ENCODE measurements at regions not wholly inside any gene's neighbourhood (a gene's known extent, or its start where the extent isn't known, plus 50 kb on each side); places are given as distances from the start of the nearest gene placed in this dataset.

DNA sequence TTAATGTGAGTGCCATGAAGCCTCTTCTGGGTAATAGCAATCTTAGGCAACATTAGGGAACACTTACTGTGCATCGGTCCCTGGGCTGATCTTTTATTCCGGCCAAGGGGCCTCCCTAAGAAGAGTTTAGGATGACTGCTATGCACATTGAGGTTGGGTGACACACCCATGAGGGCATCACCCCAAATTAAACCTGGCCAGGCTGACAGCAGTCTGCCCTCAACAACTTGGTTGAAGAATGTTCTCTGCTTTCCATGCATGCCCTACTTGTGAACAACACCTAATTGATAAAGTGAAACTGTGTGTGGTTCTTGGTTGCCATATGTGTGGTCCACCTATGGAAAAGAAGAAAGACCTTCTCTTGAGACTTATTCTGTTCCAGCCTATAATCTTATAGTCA, 1098.0 kb downstream of the BCL11B start:
- DNase-seq = no peak

DNA sequence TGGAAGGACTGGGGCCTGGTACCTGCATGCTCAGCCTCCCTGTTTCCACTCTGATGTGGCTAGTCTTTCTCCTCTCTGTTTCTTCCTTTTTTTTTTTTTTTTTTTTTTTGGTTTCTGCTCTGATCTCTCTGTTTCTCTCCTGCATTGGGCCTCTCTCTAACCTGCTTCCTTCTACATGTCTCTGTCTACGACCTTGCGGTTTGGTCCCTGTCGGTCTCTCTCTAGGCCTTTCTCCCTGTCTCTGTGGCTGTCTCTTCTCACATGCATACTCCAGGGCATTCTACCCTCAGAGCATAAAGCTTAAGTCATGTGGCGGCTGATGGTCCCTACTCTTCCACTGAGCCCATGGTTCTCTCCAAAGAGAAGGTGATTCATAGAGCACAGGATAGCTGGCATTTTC, 1096.6 kb downstream of the BCL11B start:
- DNase-seq = no peak

DNA sequence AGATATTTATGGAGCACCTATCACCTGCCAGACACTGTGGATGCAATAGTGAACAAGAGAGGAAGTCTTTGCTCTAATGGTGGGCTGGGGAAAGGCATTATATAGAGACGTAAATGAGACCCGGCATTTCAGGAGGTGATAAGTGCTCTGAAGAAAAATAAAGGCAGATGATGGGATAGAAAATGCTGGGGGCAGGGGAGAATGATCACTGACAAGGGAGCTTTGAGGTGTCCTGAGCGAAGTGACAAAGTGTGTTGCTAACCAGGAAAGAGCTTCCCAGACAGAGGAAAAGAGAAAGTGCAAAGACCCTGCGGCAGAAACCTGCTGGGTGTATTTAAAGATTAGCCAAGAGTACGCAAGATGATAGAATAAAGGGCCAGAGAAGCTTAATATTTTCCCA, 1096.1 kb downstream of the BCL11B start:
- no peak for DNase-seq

DNA sequence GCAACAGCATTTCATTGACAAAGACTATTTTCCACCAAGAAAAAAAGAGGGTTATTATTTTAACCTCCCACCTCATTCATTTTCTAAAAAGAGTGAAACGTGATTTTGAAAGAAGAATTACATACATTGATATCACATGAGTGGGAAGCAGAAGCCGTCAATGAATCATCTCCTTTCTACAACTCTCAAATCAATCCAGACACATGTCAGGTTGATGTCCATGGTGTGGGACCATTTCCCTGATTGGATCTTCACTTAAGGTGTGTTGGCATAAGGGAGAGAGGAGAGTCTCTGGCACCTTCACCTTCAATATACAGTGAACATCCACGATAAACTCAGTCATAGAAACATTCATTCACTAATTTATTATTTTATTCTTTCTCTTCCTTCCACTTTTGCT, 1095.1 kb downstream of the BCL11B start:
- no peak for DNase-seq

DNA sequence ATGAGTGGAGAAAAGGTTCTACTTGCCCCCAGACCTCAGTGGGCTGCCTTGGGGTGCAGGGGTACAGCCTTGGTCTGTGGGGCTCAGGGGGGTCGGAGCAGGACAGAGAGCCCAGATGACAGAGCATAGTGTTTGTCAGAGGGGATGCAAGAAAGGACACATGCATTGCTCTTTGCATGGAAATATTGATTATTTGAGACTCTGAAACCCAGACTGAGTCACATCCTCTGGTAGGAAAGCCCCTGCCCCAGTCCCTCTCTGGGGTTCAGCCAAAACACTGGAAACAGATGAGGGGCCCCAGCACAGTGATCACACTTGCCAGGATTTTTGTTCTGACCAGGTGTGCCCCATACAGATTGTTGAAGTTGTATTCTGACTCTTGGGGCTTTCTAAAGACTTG, 1094.4 kb downstream of the BCL11B start:
- no peak for DNase-seq

DNA sequence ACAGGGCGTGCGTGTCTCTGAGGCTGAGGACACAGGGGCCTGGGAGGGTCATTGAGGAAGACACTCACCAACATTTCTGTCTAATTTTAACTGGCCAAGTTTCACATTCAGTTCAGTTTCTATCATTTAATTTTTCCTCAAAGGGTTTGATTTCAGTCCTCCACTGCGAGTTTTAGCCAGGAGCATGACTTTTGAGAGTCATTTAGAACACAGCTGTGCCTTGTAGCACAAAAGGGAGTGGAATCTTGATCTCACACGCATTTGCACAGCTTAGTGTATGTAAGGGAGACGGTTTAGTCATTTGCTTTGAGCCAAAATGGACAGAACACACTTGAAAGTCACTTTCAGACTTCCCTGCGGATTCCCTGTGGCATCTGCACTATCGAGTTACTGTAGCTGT, 1090.8 kb downstream of the BCL11B start:
- no peak for DNase-seq

DNA sequence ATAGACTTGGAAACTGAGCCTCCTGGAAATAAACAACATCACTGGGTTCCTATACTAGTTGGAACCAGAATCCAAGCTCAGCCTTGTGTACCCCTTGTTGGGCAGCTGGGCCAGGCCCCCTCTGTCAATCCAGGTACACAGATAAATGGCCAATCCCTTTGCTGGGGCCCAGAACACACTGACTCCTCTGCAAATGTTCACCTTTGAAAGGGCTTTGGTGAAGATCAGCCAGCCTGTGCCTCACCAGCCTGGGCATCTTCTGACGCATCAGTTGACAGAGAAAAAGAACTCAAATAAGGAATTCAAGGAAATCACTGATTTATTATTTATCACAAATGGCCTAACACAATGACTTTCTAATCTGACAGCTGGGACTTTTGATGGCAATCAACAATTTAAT, 1090.2 kb downstream of the BCL11B start:
- no peak for DNase-seq

DNA sequence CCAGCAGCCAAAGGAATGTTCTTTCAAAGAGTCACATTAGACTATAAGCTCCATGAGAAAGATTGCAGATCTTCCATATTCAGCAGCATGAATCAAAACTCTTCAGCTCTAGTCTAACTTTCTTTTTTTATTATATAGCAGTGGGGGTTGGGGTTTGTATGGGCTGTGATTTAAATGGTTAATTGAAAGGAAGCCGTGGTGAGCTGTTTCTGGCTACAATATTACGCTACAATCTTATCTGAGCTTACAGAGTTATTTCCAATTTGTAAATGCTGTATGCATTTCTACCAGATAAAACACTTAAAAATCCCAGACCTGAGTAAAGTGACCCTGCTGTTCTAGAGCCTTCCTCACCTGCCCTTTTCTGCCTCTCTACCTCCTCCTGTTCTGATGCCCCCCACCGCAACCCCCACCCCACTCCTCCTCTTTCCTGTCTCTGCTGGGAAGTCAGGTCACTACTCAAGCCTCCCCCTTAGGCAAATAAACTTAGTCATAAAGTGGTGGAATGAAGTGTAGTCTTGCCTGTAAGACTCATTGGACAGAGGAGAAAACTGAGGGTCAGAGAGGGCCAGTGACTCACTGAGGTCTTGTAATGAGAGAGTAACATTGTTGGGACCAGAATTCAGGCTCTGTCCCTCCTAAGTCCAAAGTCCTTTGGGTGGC, 1089.5 kb downstream of the BCL11B start:
- no peak for DNase-seq

DNA sequence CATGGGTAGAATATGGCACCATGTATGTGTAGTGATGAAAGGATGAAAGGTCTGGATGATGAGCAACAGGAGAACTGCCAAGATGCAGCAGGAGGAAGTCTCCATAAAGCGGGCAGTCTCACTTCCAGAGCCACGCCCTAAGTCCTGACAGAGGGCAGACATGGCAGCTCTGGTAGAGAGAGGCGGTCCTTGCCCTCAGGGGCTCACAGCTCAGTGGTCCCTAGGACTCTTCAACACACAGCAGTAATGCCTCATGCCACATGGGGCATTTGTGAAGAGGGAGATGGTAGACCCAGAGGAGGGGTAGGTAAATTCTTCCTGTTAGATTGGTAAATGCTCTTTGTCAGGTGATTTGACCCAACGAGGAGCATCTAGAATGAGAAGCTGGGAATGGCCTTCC, 1088.4 kb downstream of the BCL11B start:
- no peak for DNase-seq

DNA sequence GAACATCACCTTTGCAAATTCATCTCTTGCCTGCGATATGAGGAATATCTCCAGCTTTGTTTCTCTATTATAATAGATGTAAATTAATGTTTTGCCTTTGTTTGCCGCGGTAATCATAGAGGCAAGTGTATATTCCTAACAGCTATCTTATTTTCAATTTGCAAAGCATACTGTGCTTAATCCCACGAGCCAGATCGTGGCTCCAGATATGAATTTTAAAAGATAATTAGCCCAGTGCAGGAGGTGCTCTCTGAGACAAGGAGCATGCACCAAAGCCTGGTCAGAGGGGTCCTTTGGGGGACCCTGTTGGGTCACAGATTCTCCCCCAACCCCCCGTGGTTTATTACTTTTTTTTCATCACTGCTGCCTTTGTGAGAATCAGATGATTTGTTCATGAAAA, 1087.5 kb downstream of the BCL11B start:
- no peak for DNase-seq

DNA sequence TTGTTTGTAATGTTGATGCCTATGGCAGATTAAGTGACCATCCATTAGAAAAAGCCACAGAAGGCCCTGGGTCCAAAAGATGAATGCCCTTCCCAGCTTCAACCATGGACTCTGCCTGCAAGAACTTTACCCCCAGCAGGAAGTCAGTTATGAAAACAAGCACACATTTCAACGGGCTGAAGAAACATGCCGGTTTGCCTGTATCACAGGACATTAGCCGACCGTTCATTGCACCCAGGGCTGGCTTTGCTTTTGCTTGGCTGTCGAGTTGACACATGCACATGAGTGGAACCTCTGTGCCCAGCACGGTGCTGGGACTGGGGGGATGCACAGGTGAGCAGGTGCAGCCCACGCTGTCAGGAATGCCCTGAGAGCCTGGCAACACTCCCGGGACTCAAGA, 1087.0 kb downstream of the BCL11B start:
- no peak for DNase-seq

DNA sequence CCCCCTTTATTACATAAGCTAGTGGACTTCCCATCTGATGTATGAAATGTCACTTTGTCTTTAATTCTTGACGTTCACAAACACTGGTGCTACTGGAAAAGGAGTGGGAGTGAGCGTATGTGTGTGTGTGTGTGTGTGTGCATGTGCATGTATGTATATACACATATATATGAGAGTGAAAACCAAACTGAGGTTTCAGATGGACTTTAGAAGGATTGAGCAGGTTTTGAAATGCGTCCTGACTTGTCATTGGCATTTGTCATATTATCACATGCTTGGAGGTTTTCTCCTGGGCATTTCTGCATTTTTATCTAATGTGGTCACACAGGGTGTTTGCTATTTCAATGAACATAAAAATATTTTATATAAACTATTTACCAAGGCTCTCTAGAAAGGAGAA, 1085.9 kb downstream of the BCL11B start:
- DNase-seq = no peak

DNA sequence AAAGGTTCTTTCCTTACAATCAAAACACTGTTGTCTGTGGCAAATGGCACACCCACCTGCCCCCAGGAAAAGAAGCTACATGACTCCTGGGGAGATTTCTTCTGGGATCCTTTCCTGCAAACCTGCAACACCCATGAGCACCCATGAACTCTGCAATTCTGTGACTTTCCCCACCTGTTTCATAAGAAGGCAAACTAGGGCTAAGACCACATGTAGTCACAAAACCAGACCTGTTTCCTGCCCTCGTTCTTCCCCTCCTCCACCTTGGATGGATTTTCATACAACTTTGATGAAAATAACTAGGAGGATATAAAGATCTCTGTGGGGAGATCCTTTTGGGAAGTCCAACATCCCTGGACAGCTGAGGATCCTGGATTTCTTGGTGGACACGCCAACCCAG, 1084.7 kb downstream of the BCL11B start:
- DNase-seq = no peak

DNA sequence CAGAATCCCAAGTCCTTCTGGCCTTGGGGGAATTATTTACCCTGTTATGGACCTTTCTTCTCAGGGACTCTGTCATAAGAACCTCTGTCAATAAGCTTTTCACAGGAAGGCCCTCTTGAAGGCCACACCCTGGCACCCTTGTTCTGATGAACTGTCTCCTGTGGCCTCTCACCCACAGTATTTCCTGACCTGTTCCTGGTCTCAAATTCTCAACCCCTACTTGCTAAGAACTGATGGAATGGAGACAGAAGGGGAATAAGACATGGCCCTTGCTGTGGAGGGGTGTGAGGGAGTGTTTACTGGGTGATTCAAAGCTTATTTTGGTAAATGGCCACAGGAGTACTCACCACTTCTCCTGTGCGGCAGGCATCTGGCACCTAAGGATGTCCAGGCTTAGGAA, 1082.9 kb downstream of the BCL11B start:
- no peak for DNase-seq

DNA sequence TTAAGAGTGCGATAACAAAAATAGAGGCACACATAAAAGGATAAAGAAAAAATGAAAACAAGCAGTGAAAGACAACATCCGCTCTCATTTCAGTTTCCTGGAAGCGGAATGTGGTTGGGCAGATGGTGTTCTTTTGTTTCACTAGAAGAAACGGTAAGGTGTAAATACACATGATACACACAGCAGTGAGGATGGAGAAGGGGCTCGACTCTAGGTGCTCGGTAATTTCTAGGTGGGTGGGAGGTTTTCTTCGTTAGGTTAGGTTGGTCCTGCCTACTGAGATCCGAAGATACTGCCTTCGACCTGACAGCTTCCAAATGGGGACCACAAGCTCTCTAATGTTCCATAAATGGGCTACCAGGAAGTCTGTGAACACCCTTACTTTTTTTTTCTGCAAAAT, 1082.5 kb downstream of the BCL11B start:
- DNase-seq = no peak

DNA sequence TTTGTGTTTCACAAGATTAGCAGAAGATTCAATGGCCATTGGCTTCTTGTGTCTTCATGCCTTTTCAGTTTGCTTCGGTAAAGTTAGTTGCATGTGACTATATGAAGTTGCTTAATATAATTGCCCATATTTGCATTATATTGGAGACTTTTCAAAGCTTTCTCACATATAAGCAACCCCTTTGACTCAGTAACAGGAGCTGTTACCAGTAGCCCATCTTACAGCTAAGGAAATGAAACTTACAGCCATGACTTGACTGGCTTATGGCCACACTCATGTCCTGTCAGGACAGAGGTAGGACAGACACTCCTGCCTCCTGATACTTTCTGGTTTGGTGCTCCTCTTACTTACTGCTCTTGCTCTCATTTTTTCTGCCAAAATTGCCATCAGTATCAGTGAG, 1082.1 kb downstream of the BCL11B start:
- DNase-seq = no peak

DNA sequence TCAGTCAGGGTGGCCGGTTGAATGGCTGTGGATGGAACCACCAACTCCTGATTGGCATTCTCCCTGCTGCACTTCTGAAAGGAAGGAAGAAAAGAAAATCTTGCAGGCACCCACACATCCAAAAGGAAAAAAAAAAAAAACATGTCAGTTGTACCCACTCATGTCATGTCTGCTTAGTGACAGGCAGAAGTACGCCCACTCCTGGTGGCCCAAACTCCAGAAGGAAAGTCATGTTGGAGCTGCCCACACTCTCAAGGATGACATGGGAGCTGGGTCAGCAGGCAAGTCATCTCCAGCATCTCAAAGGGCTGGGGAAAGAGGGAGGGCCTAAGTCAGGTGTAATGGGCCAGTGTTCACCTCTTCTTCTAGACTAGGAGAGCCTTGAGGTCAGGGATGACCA, 1079.1 kb downstream of the BCL11B start:
- no peak for DNase-seq

DNA sequence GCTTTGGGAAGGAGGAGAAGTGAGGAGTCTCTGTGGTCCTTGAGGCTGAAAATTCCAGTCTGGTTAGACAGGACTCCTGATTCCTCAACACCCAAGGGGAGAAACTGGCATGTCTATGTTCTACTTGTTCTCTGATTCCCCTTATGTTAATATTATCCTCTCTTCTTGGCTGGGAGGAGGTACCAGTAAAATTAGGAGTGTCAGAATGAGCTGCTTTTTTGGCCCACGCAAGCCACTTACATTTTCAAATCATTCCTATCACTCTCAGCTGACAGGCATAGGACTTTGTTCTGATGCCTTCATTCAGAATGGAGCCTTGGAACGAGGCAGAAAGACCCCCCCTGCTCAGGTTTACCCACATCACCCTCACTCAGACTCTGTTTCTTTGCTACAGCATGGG, 1077.2 kb downstream of the BCL11B start:
- DNase-seq = no peak

DNA sequence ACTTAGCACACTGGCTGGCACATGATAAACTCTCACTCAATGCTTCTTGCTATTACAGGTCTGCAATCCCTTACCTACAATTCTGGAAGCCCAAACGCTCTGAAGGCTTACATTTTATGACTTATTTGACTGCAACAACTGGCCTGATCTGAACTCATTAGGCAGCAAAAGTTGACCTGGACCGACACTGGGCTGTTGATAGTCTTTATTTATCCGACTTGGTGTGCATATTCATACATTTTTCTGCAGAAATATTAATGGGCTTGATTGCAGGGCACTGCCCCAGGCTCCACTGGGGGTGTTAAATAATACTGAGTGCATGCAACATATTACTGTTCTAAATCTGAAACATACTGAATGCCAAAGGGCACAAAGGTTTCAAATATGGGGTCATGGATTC, 1076.7 kb downstream of the BCL11B start:
- DNase-seq = no peak

DNA sequence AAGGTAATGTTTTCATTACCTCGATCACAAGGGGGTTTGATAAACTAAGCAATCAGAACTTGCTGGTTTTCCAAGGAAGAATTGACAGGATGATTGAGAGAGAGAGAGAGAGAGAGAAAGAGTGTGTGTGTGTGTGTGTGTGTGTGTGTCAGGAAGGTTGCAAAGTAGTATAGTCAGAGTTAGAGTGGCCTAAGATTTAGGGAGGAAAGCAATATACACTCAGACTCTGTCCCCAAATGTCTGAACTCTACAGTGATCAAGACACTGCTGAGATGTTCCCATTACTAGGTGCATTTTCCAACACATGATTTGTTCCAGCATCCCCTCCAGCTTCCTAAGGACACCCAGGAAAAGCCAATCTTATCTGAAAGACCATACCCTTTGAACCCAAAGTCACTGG, 1074.1 kb downstream of the BCL11B start:
- DNase-seq = no peak

DNA sequence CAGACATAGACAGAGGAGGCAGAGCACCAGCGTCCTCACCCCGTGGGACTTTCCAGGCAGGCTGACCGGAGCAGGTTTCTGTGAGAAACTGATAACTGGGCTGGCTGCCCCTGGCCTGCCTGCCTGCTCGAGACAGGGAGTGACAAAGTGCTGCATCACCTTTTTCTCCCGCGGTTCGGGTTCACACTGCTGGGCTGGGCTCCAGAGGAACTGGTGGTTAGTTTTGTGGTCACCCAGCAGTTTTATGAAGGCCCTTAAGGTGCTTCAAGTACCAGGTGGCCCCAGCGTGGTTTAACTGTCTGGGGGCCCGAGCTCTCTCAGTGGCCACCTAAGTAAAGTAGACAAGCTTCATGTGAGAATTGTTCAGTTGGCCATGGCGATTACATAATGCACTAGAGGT, 1073.6 kb downstream of the BCL11B start:
- DNase-seq = no peak

DNA sequence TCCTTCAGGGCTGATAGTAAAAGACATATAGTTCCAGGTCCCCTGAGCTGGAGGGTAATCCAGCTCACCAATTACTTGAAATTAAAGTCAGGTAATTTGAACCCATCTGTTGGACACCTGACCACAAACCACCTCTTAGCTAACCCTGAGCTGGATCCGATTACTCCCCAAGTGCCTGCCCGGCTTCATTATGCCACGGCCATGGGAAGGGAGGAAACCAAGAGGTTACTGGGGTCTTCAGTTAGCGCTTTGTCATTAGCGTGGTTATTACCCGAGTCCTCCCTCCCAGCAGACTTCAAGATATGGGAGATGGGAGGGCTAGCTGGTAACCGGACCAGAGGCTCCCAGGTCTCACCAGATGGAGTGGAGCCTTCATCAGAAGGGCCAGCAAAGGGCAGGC, 1071.4 kb downstream of the BCL11B start:
- no peak for DNase-seq

DNA sequence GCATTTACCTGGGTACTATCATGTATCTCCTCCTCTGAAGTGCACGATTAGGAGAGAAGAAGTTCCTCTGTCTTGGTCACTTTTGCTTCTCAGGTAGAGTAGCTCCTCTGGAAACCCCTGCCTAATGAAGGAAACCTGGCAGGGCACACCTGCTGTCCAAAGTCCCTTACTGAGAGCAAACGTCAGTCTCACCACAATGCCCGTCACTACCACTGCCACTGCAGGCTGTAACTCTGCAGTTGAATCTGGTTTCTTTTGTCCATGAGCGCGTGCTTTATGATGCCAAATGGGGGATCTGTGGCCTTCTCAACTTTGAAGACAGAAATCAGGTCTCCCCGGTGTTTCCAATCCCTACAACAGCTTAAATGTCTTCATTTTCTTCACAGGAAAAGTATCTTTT, 1068.6 kb downstream of the BCL11B start:
- no peak for DNase-seq

DNA sequence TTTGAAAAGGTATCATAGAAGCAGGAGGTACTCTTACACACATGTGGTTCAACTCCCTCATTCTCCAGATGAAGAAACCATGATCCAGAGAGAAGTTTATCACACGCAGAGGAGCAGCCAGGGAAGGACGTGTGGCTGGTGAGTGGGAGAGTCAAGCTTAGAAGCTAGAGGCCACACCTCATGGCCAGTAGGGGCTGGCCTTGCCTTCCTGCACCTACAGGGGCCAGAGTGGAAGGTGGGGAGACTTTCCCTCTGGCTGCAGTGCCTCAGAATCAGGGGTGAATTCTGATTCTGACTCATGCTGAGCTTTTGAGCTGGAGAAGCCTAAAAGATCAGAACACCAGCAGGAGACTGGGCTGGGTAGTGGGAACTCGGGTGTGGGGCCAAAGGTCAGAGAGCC, 1067.9 kb downstream of the BCL11B start:
- DNase-seq = no peak

DNA sequence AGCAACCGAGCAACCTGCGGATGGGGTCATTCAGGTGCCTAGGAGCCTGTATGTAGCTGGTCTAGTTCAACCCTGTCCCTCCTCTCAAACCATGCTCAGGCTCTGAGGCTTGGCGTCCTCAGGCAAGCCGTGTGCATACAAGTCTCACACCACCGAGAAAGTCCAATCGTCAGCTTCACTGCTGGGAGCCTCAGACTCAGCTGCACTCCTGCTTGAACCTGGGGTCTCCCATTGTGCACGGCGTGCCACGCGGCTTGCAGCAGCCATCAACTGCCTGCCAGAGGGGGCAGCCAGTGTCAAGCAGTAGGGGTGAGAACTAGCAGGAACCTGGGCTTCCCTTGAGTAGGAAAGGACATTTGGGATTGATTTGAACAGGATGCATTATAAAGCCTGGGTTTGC, 1064.6 kb downstream of the BCL11B start:
- no peak for DNase-seq
